ENCODE measurements at regions not wholly inside any gene's neighbourhood (a gene's known extent, or its start where the extent isn't known, plus 50 kb on each side); places are given as distances from the start of the nearest gene placed in this dataset.

DNA sequence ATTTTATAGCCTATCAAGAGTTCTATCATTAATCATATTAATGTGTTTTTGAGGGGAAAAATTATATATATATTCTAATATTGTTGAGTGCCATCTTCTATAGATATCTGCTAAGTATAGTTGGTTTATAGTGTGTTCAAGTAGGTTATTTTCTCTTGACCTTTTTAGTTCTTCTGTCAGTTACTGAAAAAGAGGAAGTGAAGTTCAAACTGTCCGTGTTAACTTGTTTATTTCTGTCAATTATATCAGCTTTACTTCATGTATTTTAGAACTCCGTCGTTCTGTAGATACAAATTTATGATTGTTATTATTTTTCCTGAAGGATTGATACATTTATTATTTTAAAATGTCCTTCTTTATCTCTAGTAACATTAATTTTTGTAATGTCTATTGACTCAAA, 1209.1 kb downstream of the CDH12 start:
- no peak for FAIRE-seq
- Histone ChIP-seq H3K9ac (replicated peaks; ENCODE audit: extremely low read depth, insufficient read depth, low read length) (no peak overlapping the region), H3K4me2 (ENCODE audit: insufficient read depth, low read length) (no peak overlapping the region), H2AFZ (ENCODE audit: low read depth, low read length) (no peak overlapping the region), H3K79me2 (ENCODE audit: control insufficient read depth, insufficient read depth, low read length) (no peaks in the 10 kb centered on the region), H3K9me3 (replicated peaks; ENCODE audit: control insufficient read depth, insufficient read depth, low read length) (no peaks in the 10 kb centered on the region), H3K27me3 (ENCODE audit: control insufficient read depth in 2 of 2, insufficient read depth in 2 of 2, low read length in 2 of 2) (no peaks in the 10 kb centered on the region), H3K9me1 (replicated peaks; ENCODE audit: control insufficient read depth, extremely low read depth, insufficient read depth, low read length) (no peaks in the 10 kb centered on the region), H3K4me1 (ENCODE audit: control insufficient read depth, extremely low read depth, insufficient read depth, low read length) (no peaks in the 10 kb centered on the region), H3K36me3 (ENCODE audit: control insufficient read depth in 2 of 2, extremely low read depth in 1 of 2, insufficient read depth in 2 of 2, low read length in 2 of 2) (no peaks in the 10 kb centered on the region), H3K27ac (ENCODE audit: insufficient read depth, low read depth, low read length) (no peak overlapping the region), H4K20me1 (replicated peaks; ENCODE audit: control insufficient read depth, extremely low read depth, insufficient read depth, low read length) (no peaks in the 10 kb centered on the region), H3K4me3 (replicated peaks in 1 of 3; ENCODE audit: insufficient read depth in 1 of 3, low read depth in 1 of 3, low read length in 3 of 3) (no peak overlapping the region)
- POLR2A ChIA-PET: no interaction called here
- no TSS peak for BruUV-seq (replicated peaks)
- no peak for DNase-seq (ENCODE audit: low read depth, low spot score)
- CTCF ChIA-PET: no interaction called here
- dilution Hi-C loops (cut with MboI; ENCODE audit: extremely low pct_ligation_motif_present, low sequenced_read_pairs) (no loop called here), intact Hi-C loops (cut with micrococcal nuclease) (no loop called here)
- TF ChIP-seq FOS (IDR thresholded peaks at IDR 0.05; ENCODE audit: borderline replicate concordance, insufficient read depth, low read length) (no peak), POLR2AphosphoS5 (IDR thresholded peaks at IDR 0.05; ENCODE audit: insufficient read depth, low read depth, low read length) (no peak), GATA2 (IDR thresholded peaks at IDR 0.05; ENCODE audit: insufficient read depth, insufficient read length, low read depth, low read length) (no peak), MYC (IDR thresholded peaks at IDR 0.05; ENCODE audit: low read depth, low read length) (no peak), POLR2A (IDR thresholded peaks at IDR 0.05; ENCODE audit: low read depth, low read length) (no peak), EZH2 (IDR thresholded peaks at IDR 0.05; ENCODE audit: borderline replicate concordance, low read depth, low read length, severe bottlenecking) (no peak), JUN (IDR thresholded peaks at IDR 0.05; ENCODE audit: borderline replicate concordance, insufficient read depth, insufficient read length, low read depth) (no peak)
- TF ChIP-seq, protein P1, sequence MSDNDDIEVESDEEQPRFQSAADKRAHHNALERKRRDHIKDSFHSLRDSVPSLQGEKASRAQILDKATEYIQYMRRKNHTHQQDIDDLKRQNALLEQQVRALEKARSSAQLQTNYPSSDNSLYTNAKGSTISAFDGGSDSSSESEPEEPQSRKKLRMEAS (IDR thresholded peaks at IDR 0.05; ENCODE audit: insufficient read depth, insufficient read length): no peak
- TF ChIP-seq, protein P2, sequence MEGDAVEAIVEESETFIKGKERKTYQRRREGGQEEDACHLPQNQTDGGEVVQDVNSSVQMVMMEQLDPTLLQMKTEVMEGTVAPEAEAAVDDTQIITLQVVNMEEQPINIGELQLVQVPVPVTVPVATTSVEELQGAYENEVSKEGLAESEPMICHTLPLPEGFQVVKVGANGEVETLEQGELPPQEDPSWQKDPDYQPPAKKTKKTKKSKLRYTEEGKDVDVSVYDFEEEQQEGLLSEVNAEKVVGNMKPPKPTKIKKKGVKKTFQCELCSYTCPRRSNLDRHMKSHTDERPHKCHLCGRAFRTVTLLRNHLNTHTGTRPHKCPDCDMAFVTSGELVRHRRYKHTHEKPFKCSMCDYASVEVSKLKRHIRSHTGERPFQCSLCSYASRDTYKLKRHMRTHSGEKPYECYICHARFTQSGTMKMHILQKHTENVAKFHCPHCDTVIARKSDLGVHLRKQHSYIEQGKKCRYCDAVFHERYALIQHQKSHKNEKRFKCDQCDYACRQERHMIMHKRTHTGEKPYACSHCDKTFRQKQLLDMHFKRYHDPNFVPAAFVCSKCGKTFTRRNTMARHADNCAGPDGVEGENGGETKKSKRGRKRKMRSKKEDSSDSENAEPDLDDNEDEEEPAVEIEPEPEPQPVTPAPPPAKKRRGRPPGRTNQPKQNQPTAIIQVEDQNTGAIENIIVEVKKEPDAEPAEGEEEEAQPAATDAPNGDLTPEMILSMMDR (IDR thresholded peaks at IDR 0.05; ENCODE audit: extremely low read depth in 1 of 2, insufficient read depth in 1 of 2, low read depth in 1 of 2, low read length in 2 of 2): no peak

All from endothelial cell of umbilical vein (primary cell).